ENCODE measurements at regions not wholly inside any gene's neighbourhood (a gene's known extent, or its start where the extent isn't known, plus 50 kb on each side); places are given as distances from the start of the nearest gene placed in this dataset.

GRCh38 chr4:24256066-24256465 lies 328.3 kb downstream of the DHX15 start:
- TF ChIP-seq ZNF232 (CRISPR knock-in tag; IDR thresholded peaks at IDR 0.05) (no peak), TCF7 (CRISPR knock-in tag; IDR thresholded peaks at IDR 0.05; ENCODE audit: low read depth) (no peak), CTCF (IDR thresholded peaks at IDR 0.05) (no peak), ELF4 (CRISPR knock-in tag; IDR thresholded peaks at IDR 0.05; ENCODE audit: low read depth) (no peak), ZNF512 (CRISPR knock-in tag; IDR thresholded peaks at IDR 0.05; ENCODE audit: borderline replicate concordance) (no peak), ETV6 (CRISPR knock-in tag; IDR thresholded peaks at IDR 0.05) (no peak), ZNF317 (CRISPR knock-in tag; IDR thresholded peaks at IDR 0.05; ENCODE audit: borderline replicate concordance, low read depth) (no peak)
